ENCODE measurements at regions not wholly inside any gene's neighbourhood (a gene's known extent, or its start where the extent isn't known, plus 50 kb on each side); places are given as distances from the start of the nearest gene placed in this dataset.

- intact Hi-C loops (cut with DNase I; ENCODE audit: low total_unique reads): no loop called here
- no peak for DNase-seq (ENCODE audit: low spot score in 2 of 2)
- H3K27ac ChIP-seq: peak overlapping the region in 1 of 2 donors; percentile 62
- no peaks in the 10 kb centered on the region for H3K9me3 ChIP-seq
- no peak overlapping the region for H3K4me3 ChIP-seq
- TF ChIP-seq CTCF (IDR thresholded peaks at IDR 0.05) (no peak), POLR2AphosphoS5 (IDR thresholded peaks at IDR 0.05) (no peak), POLR2A (IDR thresholded peaks at IDR 0.05) (no peak)
- no peaks in the 10 kb centered on the region for H3K27me3 ChIP-seq
- H3K36me3 ChIP-seq: no peaks in the 10 kb centered on the region
- H3K4me1 ChIP-seq: peaks cover 0 to 5% of the 10 kb centered on the region in 2 donors
Measured at GRCh38 chr10:21293518-21294356, 231.7 kb downstream of the SKIDA1 start.

- Histone ChIP-seq H3K4me1 (peaks cover 0 to 5% of the 10 kb centered on the region in 2 donors), H3K9me3 (no peaks in the 10 kb centered on the region), H3K4me3 (peak overlapping the region in 2 of 3 donors; percentile 19 to 53), H3K27me3 (no peaks in the 10 kb centered on the region), H3K27ac (peak overlapping the region; percentile 55 to 62), H3K36me3 (no peaks in the 10 kb centered on the region)
- peak; percentile 58 to 86 for DNase-seq (ENCODE audit: low spot score in 2 of 2)
- peak; percentile 43 to 82 (median 61) for TF ChIP-seq POLR2AphosphoS5 (IDR thresholded peaks at IDR 0.05)
- TF ChIP-seq POLR2A (IDR thresholded peaks at IDR 0.05): no peak
- no peak for TF ChIP-seq CTCF (IDR thresholded peaks at IDR 0.05)
- intact Hi-C loops (cut with DNase I; ENCODE audit: low total_unique reads): no loop called here
Measured at GRCh38 chr10:21292763-21293517, 232.5 kb downstream of the SKIDA1 start.

- H3K4me3 ChIP-seq: no peak overlapping the region
- H3K27me3 ChIP-seq: no peaks in the 10 kb centered on the region
- TF ChIP-seq POLR2AphosphoS5 (IDR thresholded peaks at IDR 0.05) (no peak), POLR2A (IDR thresholded peaks at IDR 0.05) (no peak), CTCF (IDR thresholded peaks at IDR 0.05) (no peak)
- intact Hi-C loops (cut with DNase I; ENCODE audit: low total_unique reads): no loop called here
- peaks cover 0 to 5% of the 10 kb centered on the region in 2 donors for H3K4me1 ChIP-seq
- H3K36me3 ChIP-seq: no peaks in the 10 kb centered on the region
- DNase-seq (ENCODE audit: low spot score in 2 of 2): no peak
- peak overlapping the region in 1 of 2 donors; percentile 55 for H3K27ac ChIP-seq
- H3K9me3 ChIP-seq: no peaks in the 10 kb centered on the region
Measured at GRCh38 chr10:21290499-21291160, 234.9 kb downstream of the SKIDA1 start.

GRCh38 chr10:21289961-21290360, 235.5 kb downstream of the SKIDA1 start:
- no peak for TF ChIP-seq POLR2A (IDR thresholded peaks at IDR 0.05)
- no peak for TF ChIP-seq CTCF (IDR thresholded peaks at IDR 0.05)
- TF ChIP-seq POLR2AphosphoS5 (IDR thresholded peaks at IDR 0.05): no peak
- intact Hi-C loops (cut with DNase I; ENCODE audit: low total_unique reads): no loop called here
- H3K36me3 ChIP-seq: no peaks in the 10 kb centered on the region

More at GRCh38 chr10:21289961-21290360, 235.5 kb downstream of the SKIDA1 start:
- Histone ChIP-seq H3K27ac (no peak overlapping the region), H3K9me3 (no peaks in the 10 kb centered on the region), H3K27me3 (no peaks in the 10 kb centered on the region), H3K4me3 (no peak overlapping the region), H3K4me1 (peaks cover 0 to 5% of the 10 kb centered on the region in 2 donors)
- no peak for DNase-seq (ENCODE audit: low spot score in 2 of 2)

All from breast epithelium (tissue), 4 donors.